Large intestine (tissue), 3 donors: ENCODE measurements at regions not wholly inside any gene's neighbourhood (a gene's known extent, or its start where the extent isn't known, plus 50 kb on each side); places are given as distances from the start of the nearest gene placed in this dataset.
"Not testable (repeated sequence)": the region's sequence is repeated elsewhere in the genome, so short reads cannot be mapped to it uniquely, and the experiment has no call there.

Source experiments
- DNase-seq, 2 donors: peaks; one replicate each; pipeline versions ENCODE4 v3.0.0 to v3.0.0-alpha.2; 2013
- H3K27ac ChIP-seq: one replicate; pipeline ENCODE4 v1.5.1; 2013; ENCODE audit warnings: low read length
- H3K27me3 ChIP-seq: 2 replicates; pipeline ENCODE4 v1.6.1; 2013; ENCODE audit warnings: low read length; ENCODE audit not compliant: control insufficient read depth, insufficient read depth
- H3K36me3 ChIP-seq: 2 replicates; pipeline ENCODE4 v1.6.1; 2013; ENCODE audit warnings: low read length; ENCODE audit not compliant: control insufficient read depth, insufficient read depth
- H3K4me1 ChIP-seq: one replicate; pipeline ENCODE4 v1.6.1; 2013; ENCODE audit warnings: low read length; ENCODE audit not compliant: control insufficient read depth, insufficient read depth
- H3K4me3 ChIP-seq: one replicate; pipeline ENCODE4 v1.5.1; 2013; ENCODE audit warnings: low read length
- H3K9me3 ChIP-seq: one replicate; pipeline ENCODE4 v1.6.1; 2013; ENCODE audit warnings: mild to moderate bottlenecking, low read depth, low read length, moderate library complexity; ENCODE audit not compliant: control insufficient read depth
- WGBS: methylation state at CpG from one replicate; pipeline ENCODE4 v1.1.5; 2013; ENCODE audit warnings: low lambda C conversion rate; ENCODE audit not compliant: insufficient coverage; 5-methylcytosine and 5-hydroxymethylcytosine counted together

DNA sequence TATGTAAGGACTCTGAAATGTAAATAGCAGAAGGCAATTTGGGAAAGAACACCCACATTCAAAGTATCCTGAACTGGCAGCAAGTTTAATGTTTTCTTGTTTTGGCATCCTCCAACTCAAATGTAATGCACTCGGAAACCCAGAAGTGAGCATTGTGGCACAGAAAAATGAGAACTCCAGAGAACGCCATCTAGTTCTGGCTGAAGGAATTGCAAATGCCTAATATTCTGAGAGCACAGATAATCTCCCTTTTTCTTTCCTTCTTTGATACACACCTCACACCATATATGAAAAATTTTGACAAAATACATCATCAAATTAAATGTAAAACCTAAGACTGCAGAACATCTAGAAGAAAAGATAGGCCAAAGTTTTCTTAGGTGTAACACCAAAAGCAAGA, 52.1 kb downstream of the PWWP3B start:
- no peak overlapping the region for H3K27ac ChIP-seq
- DNase-seq = no peak
- no peaks in the 10 kb centered on the region for H3K9me3 ChIP-seq
- H3K4me3 ChIP-seq = no peak overlapping the region
- H3K36me3 ChIP-seq = no peaks in the 10 kb centered on the region
- H3K4me1 ChIP-seq = no peaks in the 10 kb centered on the region
- no peaks in the 10 kb centered on the region for H3K27me3 ChIP-seq
- WGBS = no CpG with 5 or more reads among the region's 2 CpGs

DNA sequence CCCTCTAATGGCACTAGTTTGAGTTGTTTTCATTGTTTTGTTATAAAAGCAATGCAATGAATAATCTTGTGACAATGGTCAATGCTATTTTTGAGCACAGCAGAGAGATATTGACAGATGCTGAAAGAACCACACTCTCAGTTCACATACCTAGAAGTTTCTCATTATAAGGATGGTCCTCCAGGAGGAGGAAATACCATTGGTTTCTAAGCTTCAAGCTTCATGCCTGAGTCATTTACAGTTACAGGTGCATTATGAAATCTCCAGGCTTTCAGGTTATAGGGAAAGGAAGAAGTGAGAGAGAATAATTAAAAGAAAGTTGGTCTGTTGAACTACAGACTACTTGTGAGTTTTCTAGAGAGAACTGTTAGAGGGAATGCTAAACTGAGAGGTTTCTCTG, 75.3 kb downstream of the PWWP3B start:
- Histone ChIP-seq H3K9me3 (no peaks in the 10 kb centered on the region), H3K4me3 (no peak overlapping the region), H3K4me1 (no peaks in the 10 kb centered on the region), H3K36me3 (no peaks in the 10 kb centered on the region), H3K27ac (no peak overlapping the region), H3K27me3 (no peaks in the 10 kb centered on the region)
- no peak for DNase-seq

DNA sequence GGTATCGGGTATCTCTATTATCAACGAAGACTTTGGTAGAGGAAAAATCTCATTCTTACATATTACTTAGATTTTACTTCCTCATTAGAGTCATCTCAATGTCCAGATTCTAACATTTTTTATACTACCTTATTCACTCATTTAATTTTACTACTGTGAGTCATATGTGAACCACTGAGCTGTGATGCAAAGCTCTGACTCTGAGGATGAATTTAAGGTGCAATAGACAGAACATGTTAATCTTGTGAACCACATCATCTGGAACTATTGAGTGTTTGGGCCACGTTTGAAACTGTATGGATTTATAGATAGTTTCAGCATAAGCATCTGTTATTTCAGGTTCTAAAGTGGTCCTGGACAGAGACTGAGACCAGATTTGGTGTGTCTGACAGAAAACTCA, 78.4 kb downstream of the PWWP3B start:
- H3K36me3 ChIP-seq = no peaks in the 10 kb centered on the region
- H3K27ac ChIP-seq = no peak overlapping the region
- H3K9me3 ChIP-seq = no peaks in the 10 kb centered on the region
- no peak for DNase-seq
- no peaks in the 10 kb centered on the region for H3K27me3 ChIP-seq
- H3K4me3 ChIP-seq = no peak overlapping the region
- WGBS = 100% methylated on average over 2 of the region's 3 CpGs
- no peaks in the 10 kb centered on the region for H3K4me1 ChIP-seq

DNA sequence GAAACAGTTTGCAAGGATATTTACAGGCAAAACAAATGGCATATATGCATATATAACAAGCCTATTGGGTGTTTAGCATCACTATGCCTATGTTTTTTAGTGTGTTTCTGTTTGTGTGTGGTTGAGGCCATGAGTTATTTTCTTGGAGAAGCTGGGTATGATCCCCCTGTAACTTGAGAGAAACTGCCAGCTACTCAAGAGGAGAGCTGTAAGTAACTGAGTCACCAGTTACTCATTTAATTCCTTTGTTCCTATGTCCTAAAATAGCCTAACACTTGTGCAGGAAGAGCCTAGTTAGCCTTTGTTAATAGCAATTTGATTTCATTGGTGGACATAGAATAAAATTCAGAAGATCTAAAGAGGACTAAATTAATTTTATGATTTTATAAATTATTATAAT, 79.1 kb downstream of the PWWP3B start:
- Histone ChIP-seq H3K4me3 (no peak overlapping the region), H3K9me3 (no peaks in the 10 kb centered on the region), H3K27ac (no peak overlapping the region), H3K27me3 (no peaks in the 10 kb centered on the region), H3K36me3 (no peaks in the 10 kb centered on the region), H3K4me1 (no peaks in the 10 kb centered on the region)
- no peak for DNase-seq

DNA sequence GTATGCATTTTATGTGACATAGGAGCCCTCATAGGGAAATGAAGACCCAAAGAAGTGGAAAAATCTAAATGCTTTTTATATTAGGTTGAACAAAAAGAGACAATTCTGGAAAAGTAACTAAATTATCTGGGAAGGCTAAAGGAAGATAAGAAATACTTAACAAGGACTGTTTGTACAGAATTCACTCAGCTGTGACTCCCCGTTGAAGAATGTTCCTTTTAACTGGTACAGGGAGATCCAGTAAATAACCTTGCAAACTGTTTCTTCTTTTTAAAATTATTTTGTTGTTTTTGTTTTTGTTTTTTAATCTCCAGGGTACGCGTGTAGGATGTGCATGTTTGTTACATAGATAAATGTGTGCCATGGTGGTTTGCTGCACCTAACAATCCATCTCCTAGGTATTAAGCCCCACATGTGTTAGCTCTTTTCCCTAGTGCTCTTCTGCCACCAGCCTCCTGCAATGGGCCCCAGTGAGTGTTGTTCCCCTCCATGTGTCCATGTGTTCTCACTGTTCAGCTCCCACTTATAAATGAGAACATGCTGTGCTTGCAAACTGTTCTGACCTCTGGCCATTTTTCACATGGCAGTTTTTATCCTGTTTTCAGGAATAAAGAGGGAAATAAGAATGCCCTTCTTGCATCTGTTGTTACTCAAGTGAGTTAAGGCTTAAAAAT, 81.7 kb downstream of the PWWP3B start:
- H3K27me3 ChIP-seq = no peaks in the 10 kb centered on the region
- H3K27ac ChIP-seq = no peak overlapping the region
- H3K36me3 ChIP-seq = no peaks in the 10 kb centered on the region
- no CpG with 5 or more reads among the region's 3 CpGs for WGBS
- no peak for DNase-seq
- H3K4me3 ChIP-seq = no peak overlapping the region
- no peaks in the 10 kb centered on the region for H3K9me3 ChIP-seq
- H3K4me1 ChIP-seq = no peaks in the 10 kb centered on the region

DNA sequence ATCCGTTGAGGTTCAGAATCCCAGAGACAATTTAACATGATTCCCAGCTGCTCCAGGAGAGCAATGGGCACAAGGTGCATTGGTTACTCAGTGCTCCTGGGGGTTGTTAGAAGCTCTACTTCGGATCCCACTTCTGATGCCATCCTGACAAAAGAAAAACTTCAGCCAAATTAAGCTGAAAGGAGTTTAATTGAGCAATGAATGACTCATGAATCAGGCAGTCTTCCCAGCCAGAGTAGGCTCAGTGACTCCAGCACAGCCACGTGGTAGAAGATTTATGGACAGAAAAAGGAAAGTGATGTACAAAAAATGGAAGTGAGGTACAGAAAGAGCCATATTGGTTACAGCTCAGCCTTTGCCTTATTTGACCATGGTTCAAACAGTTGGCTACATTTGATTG, 95.7 kb downstream of the PWWP3B start:
- Histone ChIP-seq H3K9me3 (peaks cover 3% of the 10 kb centered on the region), H3K27me3 (no peaks in the 10 kb centered on the region), H3K36me3 (no peaks in the 10 kb centered on the region), H3K4me3 (no peak overlapping the region), H3K27ac (no peak overlapping the region), H3K4me1 (no peaks in the 10 kb centered on the region)
- DNase-seq = no peak
- WGBS = no CpG with 5 or more reads among the region's 3 CpGs

DNA sequence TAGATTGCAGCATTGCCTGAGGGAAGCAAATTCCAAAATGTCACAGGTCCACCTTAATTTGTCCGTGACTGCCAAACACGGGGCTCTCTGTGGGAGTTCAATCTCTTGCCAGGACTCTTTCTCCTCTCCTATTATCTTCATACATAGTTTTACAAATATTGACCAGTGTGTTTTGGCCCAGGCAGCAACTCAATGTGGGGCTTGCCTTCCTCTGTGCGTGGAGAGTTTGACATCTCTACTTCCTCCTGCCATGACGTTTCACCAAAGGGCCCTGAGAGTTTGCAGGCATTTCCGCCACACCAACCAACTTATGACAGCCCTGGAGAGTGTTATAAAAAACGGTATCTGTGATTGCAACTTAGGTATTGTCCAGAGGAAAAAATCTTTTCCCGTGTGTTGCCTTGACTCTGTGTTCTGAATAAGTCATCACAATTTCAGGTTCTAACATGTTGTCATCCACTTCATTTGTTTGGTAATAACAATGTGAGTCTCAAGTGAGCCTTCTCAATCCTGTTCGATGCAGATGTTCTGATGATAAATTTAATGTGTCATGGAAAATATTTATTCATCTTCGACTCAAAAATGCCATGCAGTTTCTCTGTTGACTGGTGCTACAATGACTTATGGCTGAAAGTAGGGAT, 106.0 kb downstream of the PWWP3B start:
- H3K9me3 ChIP-seq, H3K4me3 ChIP-seq, H3K27ac ChIP-seq, H3K27me3 ChIP-seq, H3K36me3 ChIP-seq, DNase-seq, H3K4me1 ChIP-seq: not testable (repeated sequence)
- no CpG with 5 or more reads among the region's 9 CpGs for WGBS

DNA sequence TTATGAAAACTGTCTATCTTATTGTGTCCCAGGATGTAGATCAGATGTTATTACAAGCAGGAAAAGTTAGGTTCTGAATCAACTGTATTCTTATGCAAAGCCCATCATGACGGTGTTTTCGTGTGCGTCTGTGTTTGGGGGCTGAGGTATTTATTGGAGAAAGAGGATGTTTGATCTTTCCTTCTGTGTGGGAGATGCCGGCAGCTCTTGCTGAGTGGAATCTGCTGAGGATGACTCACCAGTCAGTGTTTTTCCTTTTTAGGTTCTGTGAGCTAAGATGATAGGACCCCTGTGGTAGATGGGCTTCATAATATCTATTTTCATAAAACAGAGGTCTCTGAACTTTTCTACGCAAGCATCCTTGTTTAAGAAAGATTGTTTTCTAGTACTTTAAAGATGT, 107.1 kb downstream of the PWWP3B start:
- not testable (repeated sequence) for H3K4me3 ChIP-seq, DNase-seq, H3K36me3 ChIP-seq, H3K27ac ChIP-seq, H3K4me1 ChIP-seq, H3K9me3 ChIP-seq, H3K27me3 ChIP-seq
- WGBS = no CpG with 5 or more reads among the region's 5 CpGs

DNA sequence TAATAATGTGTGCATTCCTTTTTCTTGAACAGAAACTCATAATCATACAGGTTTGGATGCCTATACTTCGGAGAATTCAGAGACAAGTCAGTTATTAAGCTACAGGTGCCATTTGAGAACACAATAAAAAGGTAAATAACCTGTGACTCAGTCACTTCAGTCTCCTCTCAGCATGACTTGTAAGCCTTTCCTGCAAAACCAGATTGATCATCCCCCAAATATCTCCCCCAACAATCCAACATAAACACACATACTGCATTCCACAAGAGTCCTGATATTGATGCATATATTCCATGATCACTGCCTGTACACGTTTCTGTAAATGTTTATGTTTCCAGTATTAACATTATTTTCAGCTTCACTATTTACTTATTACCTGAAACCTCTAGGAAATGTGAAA, 110.8 kb downstream of the PWWP3B start:
- DNase-seq = no peak
- no peaks in the 10 kb centered on the region for H3K27me3 ChIP-seq
- H3K4me3 ChIP-seq = no peak overlapping the region
- no peaks in the 10 kb centered on the region for H3K36me3 ChIP-seq
- no peaks in the 10 kb centered on the region for H3K9me3 ChIP-seq
- no peaks in the 10 kb centered on the region for H3K4me1 ChIP-seq
- no peak overlapping the region for H3K27ac ChIP-seq
- 50% methylated on average over 1 of the region's 2 CpGs for WGBS

DNA sequence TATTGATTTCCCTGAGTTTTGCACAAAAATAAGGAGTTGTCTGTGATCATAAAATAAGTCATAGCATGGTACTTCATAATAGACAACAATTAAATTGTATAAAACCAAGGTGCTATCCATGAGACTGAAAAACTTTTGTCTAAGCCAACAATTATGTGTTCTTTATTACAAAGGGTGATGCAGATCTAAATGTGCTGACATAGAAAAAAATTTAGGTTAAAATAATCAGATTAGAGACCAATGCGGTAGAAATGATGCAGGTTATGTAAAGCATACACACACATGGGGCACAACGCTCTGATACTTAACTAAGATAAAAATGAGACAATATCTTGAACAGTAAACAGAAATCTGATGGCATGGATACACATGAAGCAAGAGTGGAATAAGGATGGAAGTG, 113.3 kb downstream of the PWWP3B start:
- no peak overlapping the region for H3K4me3 ChIP-seq
- no CpG with 5 or more reads among the region's 2 CpGs for WGBS
- no peaks in the 10 kb centered on the region for H3K4me1 ChIP-seq

DNA sequence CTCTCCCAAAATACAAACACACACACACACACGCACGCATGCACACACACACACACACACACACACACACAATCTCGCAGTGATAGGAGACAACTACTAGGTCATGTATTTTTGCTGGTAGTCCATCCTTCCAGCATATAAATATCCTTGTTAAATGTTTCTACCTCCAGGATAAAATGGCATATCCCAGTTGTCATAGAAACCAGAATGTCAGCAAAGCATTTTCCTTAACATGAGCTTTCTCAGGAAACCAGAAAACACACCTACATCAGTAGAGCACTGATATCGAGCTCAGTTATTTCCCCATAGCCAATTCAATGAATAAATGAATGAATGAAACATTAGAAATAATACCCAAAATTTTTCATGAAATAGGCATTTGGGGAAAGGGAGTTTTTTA, 115.7 kb downstream of the PWWP3B start:
- Histone ChIP-seq H3K27me3 (no peaks in the 10 kb centered on the region), H3K9me3 (no peaks in the 10 kb centered on the region), H3K27ac (no peak overlapping the region), H3K4me1 (no peaks in the 10 kb centered on the region), H3K36me3 (no peaks in the 10 kb centered on the region), H3K4me3 (no peak overlapping the region)
- WGBS = no CpG with 5 or more reads among the region's 4 CpGs
- DNase-seq = no peak

More for the DNA sequence above, 113.3 kb downstream of the PWWP3B start:
- H3K27ac ChIP-seq = no peak overlapping the region
- no peak for DNase-seq
- H3K9me3 ChIP-seq = no peaks in the 10 kb centered on the region
- no peaks in the 10 kb centered on the region for H3K27me3 ChIP-seq
- no peaks in the 10 kb centered on the region for H3K36me3 ChIP-seq
